HepG2 (cell line): ENCODE measurements at regions not wholly inside any gene's neighbourhood (a gene's known extent, or its start where the extent isn't known, plus 50 kb on each side); places are given as distances from the start of the nearest gene placed in this dataset.

Source experiments
- CTCF ChIP-seq: sonication (generic); formaldehyde crosslinking; IDR thresholded peaks from 2 replicates; pipeline ENCODE4 v1.5.0; 2020; ENCODE audit warnings: mild to moderate bottlenecking, missing genetic modification reagents, moderate library complexity
- ETS1 ChIP-seq: sonication (generic); formaldehyde crosslinking; IDR thresholded peaks from 2 replicates; pipeline ENCODE4 v1.4.0; 2020; ENCODE audit warnings: missing genetic modification reagents
- GTF3A ChIP-seq: sonication (generic); formaldehyde crosslinking; conservative IDR thresholded peaks from 2 replicates; pipeline ENCODE4 v1.4.0; 2020; ENCODE audit warnings: mild to moderate bottlenecking, missing genetic modification reagents
- MXI1 ChIP-seq: IDR thresholded peaks from 3 replicates; pipeline ENCODE4 v1.6.1; 2012; ENCODE audit warnings: low read depth, low read length, inconsistent platforms, borderline replicate concordance
- PATZ1 ChIP-seq: sonication (generic); formaldehyde crosslinking; IDR thresholded peaks from 2 replicates; pipeline ENCODE4 v1.4.0; 2020; ENCODE audit warnings: missing genetic modification reagents
- PPARG ChIP-seq: conservative IDR thresholded peaks from 2 replicates; pipeline ENCODE4 v1.6.1; 2016; ENCODE audit warnings: missing biosample characterization, missing genetic modification reagents
- REST ChIP-seq, 2 experiments: IDR thresholded peaks; 2 replicates each; pipeline ENCODE4 v1.6.1; 2011 to 2012; ENCODE audit warnings: low read length in 2 of 2, borderline replicate concordance in 1 of 2, low read depth in 1 of 2, mild to moderate bottlenecking in 1 of 2, moderate library complexity in 1 of 2
- ZKSCAN8 ChIP-seq: IDR thresholded peaks from 2 replicates; pipeline ENCODE4 v1.6.1; 2016; ENCODE audit warnings: borderline replicate concordance, missing genetic modification reagents, missing compliant biosample characterization
- ZNF678 ChIP-seq: sonication (generic); formaldehyde crosslinking; IDR thresholded peaks from 2 replicates; pipeline ENCODE4 v1.4.0; 2020; ENCODE audit warnings: mild to moderate bottlenecking, missing genetic modification reagents

- TF ChIP-seq MXI1 (no peak), REST (IDR thresholded peaks at IDR 0.05; ENCODE audit: borderline replicate concordance in 1 of 2, low read depth in 1 of 2, low read length in 2 of 2) (no peak), PPARG (no peak), ETS1 (CRISPR knock-in tag) (no peak), CTCF (CRISPR knock-in tag) (no peak), ZNF678 (CRISPR knock-in tag) (no peak), GTF3A (CRISPR knock-in tag) (no peak), PATZ1 (no peak), ZKSCAN8 (no peak)
Observed at GRCh38 chr4:91688413-91688812, 615.4 kb upstream of the GRID2 start.
